Mammary epithelial cell (primary cell): ENCODE measurements at regions not wholly inside any gene's neighbourhood (a gene's known extent, or its start where the extent isn't known, plus 50 kb on each side); places are given as distances from the start of the nearest gene placed in this dataset.

Experiments
- EZH2 ChIP-seq: IDR thresholded peaks from 2 replicates; pipeline ENCODE4 v1.6.1; 2012; ENCODE audit warnings: low read length, inconsistent platforms, borderline replicate concordance
- TF ChIP-seq, protein P1 (sequence below), 2 donors: IDR thresholded peaks in 1 of 2; conservative IDR thresholded peaks in 1 of 2; 2 replicates each; pipeline ENCODE4 v1.5.1; 2011 to 2012; ENCODE audit warnings: inconsistent platforms in 2 of 2, low read length in 2 of 2, mild to moderate bottlenecking in 2 of 2, control low read depth in 1 of 2, low read depth in 1 of 2; ENCODE audit not compliant: insufficient read depth in 1 of 2; ENCODE audit errors: extremely low read depth in 1 of 2

DNA sequence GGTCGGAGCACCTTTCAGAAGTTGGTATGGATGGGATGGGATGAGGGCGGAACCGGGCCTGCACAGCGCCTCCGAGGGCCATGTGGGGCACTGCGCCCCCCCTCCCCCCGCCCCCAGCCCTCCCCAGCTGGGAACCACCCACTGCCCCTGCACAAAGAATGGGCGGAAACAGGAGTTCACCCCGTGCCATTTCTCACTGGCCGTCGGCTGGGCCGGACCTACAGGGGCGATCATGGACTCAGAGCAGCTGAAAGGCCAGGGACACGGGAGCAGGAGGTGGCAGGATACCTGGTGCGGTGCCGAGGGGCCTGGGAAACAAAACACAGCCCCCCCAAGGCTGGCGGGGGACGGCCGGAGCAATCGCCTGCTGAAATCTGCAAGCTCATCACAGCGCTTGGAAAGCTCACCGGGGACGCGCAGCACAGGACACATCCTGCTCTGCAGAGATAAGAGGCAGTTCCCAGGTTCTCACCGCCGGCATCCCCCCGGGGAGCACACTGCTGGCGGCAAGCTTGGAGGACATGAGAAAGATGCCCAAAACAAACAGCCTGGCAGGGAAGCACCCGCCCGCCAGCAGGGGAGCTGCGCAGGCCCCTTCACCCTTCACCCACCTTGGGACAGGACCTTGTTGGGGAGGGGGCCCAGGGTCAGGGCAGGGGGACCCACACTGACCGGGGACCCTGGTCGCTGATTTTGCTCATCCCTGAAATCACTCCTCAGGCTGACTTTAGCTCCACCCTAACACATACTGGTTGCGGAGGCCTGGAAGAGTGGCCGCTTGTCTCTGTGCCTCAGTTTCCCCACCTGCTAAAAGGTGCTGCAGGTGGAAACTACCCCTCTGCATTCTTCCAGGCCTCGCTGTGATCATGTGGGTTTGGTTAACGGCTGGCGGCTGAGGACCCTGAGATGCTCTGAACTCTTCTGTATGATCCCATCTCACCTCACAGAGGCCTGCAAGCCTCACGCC, 263.9 kb downstream of the C16orf95 start:
- TF ChIP-seq, protein P1, sequence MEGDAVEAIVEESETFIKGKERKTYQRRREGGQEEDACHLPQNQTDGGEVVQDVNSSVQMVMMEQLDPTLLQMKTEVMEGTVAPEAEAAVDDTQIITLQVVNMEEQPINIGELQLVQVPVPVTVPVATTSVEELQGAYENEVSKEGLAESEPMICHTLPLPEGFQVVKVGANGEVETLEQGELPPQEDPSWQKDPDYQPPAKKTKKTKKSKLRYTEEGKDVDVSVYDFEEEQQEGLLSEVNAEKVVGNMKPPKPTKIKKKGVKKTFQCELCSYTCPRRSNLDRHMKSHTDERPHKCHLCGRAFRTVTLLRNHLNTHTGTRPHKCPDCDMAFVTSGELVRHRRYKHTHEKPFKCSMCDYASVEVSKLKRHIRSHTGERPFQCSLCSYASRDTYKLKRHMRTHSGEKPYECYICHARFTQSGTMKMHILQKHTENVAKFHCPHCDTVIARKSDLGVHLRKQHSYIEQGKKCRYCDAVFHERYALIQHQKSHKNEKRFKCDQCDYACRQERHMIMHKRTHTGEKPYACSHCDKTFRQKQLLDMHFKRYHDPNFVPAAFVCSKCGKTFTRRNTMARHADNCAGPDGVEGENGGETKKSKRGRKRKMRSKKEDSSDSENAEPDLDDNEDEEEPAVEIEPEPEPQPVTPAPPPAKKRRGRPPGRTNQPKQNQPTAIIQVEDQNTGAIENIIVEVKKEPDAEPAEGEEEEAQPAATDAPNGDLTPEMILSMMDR (conservative IDR thresholded peaks at IDR 0.05 in 1 of 2, IDR thresholded peaks at IDR 0.05 in 1 of 2; ENCODE audit: extremely low read depth in 1 of 2, insufficient read depth in 1 of 2, low read depth in 1 of 2, low read length in 2 of 2), result no peak
- TF ChIP-seq EZH2, result no peak
